Frontal cortex (tissue), 3 donors: ENCODE measurements at regions not wholly inside any gene's neighbourhood (a gene's known extent, or its start where the extent isn't known, plus 50 kb on each side); places are given as distances from the start of the nearest gene placed in this dataset.

ENCODE experiments used
- DNase-seq, 2 donors: peaks; one replicate each; pipeline ENCODE4 v3.0.0; 2012; ENCODE audit warnings: low spot score in 2 of 2
- FAIRE-seq: peaks from 2 replicates; lab custom pipeline; 2012; peaks lifted over from hg19 to GRCh38; lab: Jason Lieb, UNC
- donor health status: control.
- donor health status: control.
- donor health status: control.

- FAIRE-seq = no peak
- no peak for DNase-seq
These were observed 181.2 kb upstream of the IL12A start for GRCh38 chr3:159807137-159808040.

- DNase-seq (no peak), FAIRE-seq (no peak)
These were observed 174.7 kb upstream of the IL12A start for GRCh38 chr3:159813822-159814531.

GRCh38 chr3:159816512-159816911 is 172.1 kb upstream of the IL12A start:
- DNase-seq (no peak), FAIRE-seq (no peak)

GRCh38 chr3:159817126-159817525 is 171.5 kb upstream of the IL12A start:
- FAIRE-seq (no peak), DNase-seq (no peak)

- FAIRE-seq (no peak), DNase-seq (no peak)
These were observed 171.1 kb upstream of the IL12A start for GRCh38 chr3:159817571-159817970.

GRCh38 chr3:159818399-159818798 is 170.2 kb upstream of the IL12A start:
- DNase-seq (no peak), FAIRE-seq (no peak)

GRCh38 chr3:159818997-159819500 is 169.6 kb upstream of the IL12A start:
- DNase-seq (no peak), FAIRE-seq (no peak)

GRCh38 chr3:159819676-159820075 is 169.0 kb upstream of the IL12A start:
- DNase-seq (no peak), FAIRE-seq (no peak)

- DNase-seq (no peak), FAIRE-seq (no peak)
These were observed 167.5 kb upstream of the IL12A start for GRCh38 chr3:159821110-159821509.

GRCh38 chr3:159821736-159822135 is 166.9 kb upstream of the IL12A start:
- no peak for FAIRE-seq

GRCh38 chr3:159823780-159824179 is 164.9 kb upstream of the IL12A start:
- no peak for FAIRE-seq
- DNase-seq = no peak

More at GRCh38 chr3:159821736-159822135, 166.9 kb upstream of the IL12A start:
- no peak for DNase-seq

- no peak for DNase-seq
These were observed 164.3 kb upstream of the IL12A start for GRCh38 chr3:159824333-159824732.

GRCh38 chr3:159825216-159825854 is 163.3 kb upstream of the IL12A start:
- DNase-seq (no peak), FAIRE-seq (no peak)

More at GRCh38 chr3:159824333-159824732, 164.3 kb upstream of the IL12A start:
- FAIRE-seq = no peak

- FAIRE-seq (peak; percentile 97), DNase-seq (peak in 1 of 2 donors; percentile 33)
These were observed 160.1 kb upstream of the IL12A start for GRCh38 chr3:159828542-159828943.

- DNase-seq (no peak), FAIRE-seq (no peak)
These were observed 159.6 kb upstream of the IL12A start for GRCh38 chr3:159829056-159829455.

GRCh38 chr3:159829539-159830227 is 159.0 kb upstream of the IL12A start:
- DNase-seq (no peak), FAIRE-seq (no peak)

- FAIRE-seq = no peak
These were observed 158.0 kb upstream of the IL12A start for GRCh38 chr3:159830523-159831154.

GRCh38 chr3:159831466-159831865 is 157.2 kb upstream of the IL12A start:
- FAIRE-seq (no peak), DNase-seq (no peak)

More at GRCh38 chr3:159830523-159831154, 158.0 kb upstream of the IL12A start:
- DNase-seq = no peak

- FAIRE-seq = no peak
- DNase-seq = no peak
These were observed 156.6 kb upstream of the IL12A start for GRCh38 chr3:159832024-159832423.
